ENCODE measurements at regions not wholly inside any gene's neighbourhood (a gene's known extent, or its start where the extent isn't known, plus 50 kb on each side); places are given as distances from the start of the nearest gene placed in this dataset.

DNA sequence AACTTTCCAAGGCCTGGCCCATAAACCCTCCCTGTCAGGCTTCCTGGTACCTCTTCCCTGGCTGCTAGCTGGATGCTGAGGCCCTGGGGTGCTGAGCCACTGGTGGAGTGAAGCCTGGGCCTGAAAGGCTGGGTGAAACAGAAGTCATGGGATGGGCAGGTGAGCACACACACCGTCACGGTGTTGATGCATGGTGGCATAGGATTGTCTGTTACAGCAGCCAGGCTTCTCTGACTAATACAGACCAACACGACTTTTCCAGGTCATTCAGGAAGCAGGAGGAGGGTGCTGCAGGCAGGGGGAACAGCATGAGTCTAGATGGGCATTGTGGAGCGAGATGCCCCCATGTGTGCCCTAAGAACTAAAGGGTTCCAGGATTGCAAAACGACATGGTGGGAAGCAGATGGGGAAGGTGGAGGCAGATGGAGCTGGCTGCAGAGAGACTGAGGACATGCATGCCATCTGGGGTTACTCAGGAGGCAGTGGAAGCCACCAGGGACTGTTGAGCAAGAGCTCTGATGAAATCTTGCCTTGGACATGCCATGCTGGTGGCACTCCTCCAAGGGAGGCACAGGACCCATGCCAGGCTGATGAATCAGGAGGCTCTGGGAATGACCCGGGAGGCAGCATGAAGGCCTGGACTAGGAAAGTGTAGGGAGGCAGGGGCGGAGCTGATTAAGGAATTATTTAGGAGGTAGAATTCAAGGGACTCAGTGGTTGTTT is 480.9 kb downstream of the TSN start:
- Histone ChIP-seq H3K27ac (ENCODE audit: extremely low read depth, low read depth, low read length) (no peak overlapping the region), H3K36me3 (ENCODE audit: control insufficient read depth, insufficient read depth, low read length) (no peaks in the 10 kb centered on the region), H2AFZ (ENCODE audit: low read depth, low read length) (no peak overlapping the region), H3K27me3 (ENCODE audit: control insufficient read depth in 2 of 2, insufficient read depth in 2 of 2, low read length in 2 of 2) (no peaks in the 10 kb centered on the region; a peak in 1 of 5 replicates), H3K4me2 (ENCODE audit: insufficient read depth, low read length) (no peak overlapping the region), H3K9me3 (replicated peaks; ENCODE audit: control insufficient read depth, insufficient read depth, low read depth, low read length) (no peaks in the 10 kb centered on the region), H3K4me3 (no peak overlapping the region), H3K79me2 (ENCODE audit: control insufficient read depth, insufficient read depth, low read length) (no peaks in the 10 kb centered on the region), H4K20me1 (replicated peaks; ENCODE audit: control insufficient read depth, insufficient read depth, low read length) (no peaks in the 10 kb centered on the region; the same call in 1 of the 2 replicates), H3K9ac (ENCODE audit: insufficient read depth in 1 of 2, low read depth in 2 of 2, low read length in 2 of 2) (no peak overlapping the region), H3K4me1 (replicated peaks in 1 of 2; ENCODE audit: control insufficient read depth in 2 of 2, insufficient read depth in 2 of 2, low read length in 2 of 2) (no peaks in the 10 kb centered on the region), H3K9me1 (ENCODE audit: control insufficient read depth, insufficient read depth, low read length) (peaks cover 4% of the 10 kb centered on the region)
- in situ Hi-C loops (cut with MboI) (no loop called here), intact Hi-C loops (cut with micrococcal nuclease) (no loop called here)
- ChIA-PET CTCF (ENCODE audit: low intra/inter-chr PET ratio) (no interaction called here), POLR2A (no interaction called here)
- TF ChIP-seq MCM3 (IDR thresholded peaks at IDR 0.05) = no peak
- TF ChIP-seq, protein P1, sequence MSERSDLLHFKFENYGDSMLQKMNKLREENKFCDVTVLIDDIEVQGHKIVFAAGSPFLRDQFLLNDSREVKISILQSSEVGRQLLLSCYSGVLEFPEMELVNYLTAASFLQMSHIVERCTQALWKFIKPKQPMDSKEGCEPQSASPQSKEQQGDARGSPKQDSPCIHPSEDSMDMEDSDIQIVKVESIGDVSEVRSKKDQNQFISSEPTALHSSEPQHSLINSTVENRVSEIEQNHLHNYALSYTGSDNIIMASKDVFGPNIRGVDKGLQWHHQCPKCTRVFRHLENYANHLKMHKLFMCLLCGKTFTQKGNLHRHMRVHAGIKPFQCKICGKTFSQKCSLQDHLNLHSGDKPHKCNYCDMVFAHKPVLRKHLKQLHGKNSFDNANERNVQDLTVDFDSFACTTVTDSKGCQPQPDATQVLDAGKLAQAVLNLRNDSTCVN (CRISPR knock-in tag; IDR thresholded peaks at IDR 0.05) = no peak
- no peak for TF ChIP-seq NFRKB (IDR thresholded peaks at IDR 0.05; ENCODE audit: low read depth)
- no peak for TF ChIP-seq SP1 (CRISPR knock-in tag; IDR thresholded peaks at IDR 0.05)
- no peak for TF ChIP-seq POLR2G (IDR thresholded peaks at IDR 0.05; ENCODE audit: low read depth, low read length)
- no peak for TF ChIP-seq FOXA3 (CRISPR knock-in tag; conservative IDR thresholded peaks at IDR 0.05 in 1 of 2, IDR thresholded peaks at IDR 0.05 in 1 of 2)
- no peak for TF ChIP-seq CREBBP (IDR thresholded peaks at IDR 0.05; ENCODE audit: low read depth, low read length)
- ATAC-seq = no peak
- under 1% methylated on average over 7 of the region's 7 CpGs for WGBS (ENCODE audit: insufficient coverage, low coverage, missing lambda C conversion rate)
- no peak for FAIRE-seq
- no TSS peak for BruUV-seq (replicated peaks)
- DNase-seq (ENCODE audit: extremely low read depth in 1 of 4, low spot score in 3 of 4) = no peak
